AG04450 (cell line): ENCODE measurements at regions not wholly inside any gene's neighbourhood (a gene's known extent, or its start where the extent isn't known, plus 50 kb on each side); places are given as distances from the start of the nearest gene placed in this dataset.
"Not testable (repeated sequence)": the region's sequence is repeated elsewhere in the genome, so short reads cannot be mapped to it uniquely, and the experiment has no call there.

Experiments
- CTCF ChIA-PET: fragments of 300-600, 350-600 bp; formaldehyde crosslinking; extraction: SDS; loops from one replicate; lab custom pipeline; 2022; ENCODE audit warnings: antibody characterized with exemption, inconsistent platforms; lab: Charles Lee
- POLR2A ChIA-PET: fragments of 350-600 bp; formaldehyde crosslinking; extraction: SDS; loops from one replicate; lab custom pipeline; 2021; ENCODE audit warnings: antibody characterized with exemption, inconsistent platforms; lab: Yijun Ruan, JAX
- DNase-seq: peaks from one replicate; pipeline ENCODE4 v3.0.0-alpha.2; 2011; ENCODE audit warnings: low read depth, low spot score
- H3K27ac ChIP-seq: one replicate; pipeline ENCODE4 v1.5.1; 2012; ENCODE audit warnings: low read depth, low read length, control low read depth
- H3K27me3 ChIP-seq: one replicate; pipeline ENCODE4 v1.6.0; 2012; ENCODE audit warnings: low read length; ENCODE audit not compliant: control insufficient read depth, insufficient read depth
- H3K4me3 ChIP-seq: 2 replicates; pipeline ENCODE4 v1.5.1; 2011; ENCODE audit warnings: mild to moderate bottlenecking, low read depth, low read length, control low read depth
- H3K9me3 ChIP-seq: 2 replicates; pipeline ENCODE4 v1.5.1; 2012; ENCODE audit warnings: low read length; ENCODE audit not compliant: control insufficient read depth, insufficient read depth
- CTCF ChIP-seq: IDR thresholded peaks from 2 replicates; pipeline ENCODE4 v1.5.1; 2011; ENCODE audit warnings: low read depth, low read length, control low read depth, inconsistent platforms

- Histone ChIP-seq H3K9me3 (no peaks in the 10 kb centered on the region), H3K27ac (no peak overlapping the region), H3K4me3 (no peak overlapping the region), H3K27me3 (no peaks in the 10 kb centered on the region)
- no peak for DNase-seq
- ChIA-PET CTCF (interaction anchor here (1.3 kb wide), 1 partner anchor 27 kb away, joined by 3 read pairs; no protein-coding TSS in a partner anchor), POLR2A (no interaction called here)
- TF ChIP-seq CTCF = no peak
These were observed 72.2 kb upstream of the PODXL start for GRCh38 chr7:131628634-131629033.

GRCh38 chr7:131627735-131628190 lies 71.3 kb upstream of the PODXL start:
- H3K27me3 ChIP-seq = no peaks in the 10 kb centered on the region
- TF ChIP-seq CTCF = no peak
- ChIA-PET CTCF (interaction anchor here (1.3 kb wide), 1 partner anchor 28 kb away, joined by 3 read pairs; no protein-coding TSS in a partner anchor), POLR2A (interaction anchor here (0.6 kb wide), 1 partner anchor 720 kb away, joined by 3 read pairs; no protein-coding TSS in a partner anchor)
- H3K27ac ChIP-seq = no peak overlapping the region
- no peak for DNase-seq
- H3K4me3 ChIP-seq = no peak overlapping the region
- H3K9me3 ChIP-seq = peaks cover 3% of the 10 kb centered on the region; the same call in 1 of the 2 replicates

GRCh38 chr7:131626643-131627042 lies 70.2 kb upstream of the PODXL start:
- Histone ChIP-seq H3K27ac (no peak overlapping the region), H3K4me3 (no peak overlapping the region), H3K9me3 (peaks cover 3% of the 10 kb centered on the region; the same call in 1 of the 2 replicates), H3K27me3 (no peaks in the 10 kb centered on the region)
- no peak for TF ChIP-seq CTCF
- ChIA-PET POLR2A (no interaction called here), CTCF (no interaction called here)
- no peak for DNase-seq

- peak; percentile 30 for DNase-seq
- ChIA-PET POLR2A (interaction anchor here (0.7 kb wide), 1 partner anchor 111 kb away, joined by 3 read pairs; no protein-coding TSS in a partner anchor), CTCF (interaction anchor here (0.6 to 1.0 kb wide), 2 partner anchors 11 to 23 kb away, joined by 3 read pairs; no protein-coding TSS in a partner anchor)
- Histone ChIP-seq H3K27me3 (no peaks in the 10 kb centered on the region), H3K4me3 (no peak overlapping the region), H3K9me3 (peaks cover 3% of the 10 kb centered on the region; the same call in 1 of the 2 replicates), H3K27ac (peak overlapping the region; percentile 52)
- peak; percentile 34 for TF ChIP-seq CTCF
These were observed 69.5 kb upstream of the PODXL start for GRCh38 chr7:131625817-131626372.

- not testable (repeated sequence) for H3K27me3 ChIP-seq, H3K4me3 ChIP-seq, DNase-seq, H3K9me3 ChIP-seq
- peak overlapping the region; percentile 52 for H3K27ac ChIP-seq
- ChIA-PET POLR2A (interaction anchor here (0.7 kb wide), 1 partner anchor 110 kb away, joined by 3 read pairs; no protein-coding TSS in a partner anchor), CTCF (interaction anchor here (0.6 to 1.0 kb wide), 2 partner anchors 10 to 24 kb away, joined by 3 read pairs; no protein-coding TSS in a partner anchor)
These were observed 68.9 kb upstream of the PODXL start for GRCh38 chr7:131625345-131625744.
